GM12878 (cell line): ENCODE measurements at regions not wholly inside any gene's neighbourhood (a gene's known extent, or its start where the extent isn't known, plus 50 kb on each side); places are given as distances from the start of the nearest gene placed in this dataset.

Source experiments
- ATAC-seq: fragments of 200-7000 bp; cut with Tn5 transposase; 3 replicates; pipeline ENCODE4 v1.9.1; 2020; ENCODE audit warnings: mild to moderate bottlenecking, moderate library complexity
- BruUV-seq: library from RNA; stranded (reverse); fragments of 400-500 nt; replicated peaks from 2 replicates; lab custom pipeline; 2021; lab: Mats Ljungman, UMichigan
- CTCF ChIA-PET: fragments of 300-600 bp; sonication (Branson Sonifier 250); formaldehyde crosslinking; extraction: SDS; loops from one replicate; lab custom pipeline; 2021; ENCODE audit warnings: inconsistent platforms; lab: Yijun Ruan, JAX
- POLR2A ChIA-PET: fragments of 350-600 bp; formaldehyde crosslinking; extraction: SDS; loops from one replicate; lab custom pipeline; 2021; ENCODE audit warnings: inconsistent platforms; lab: Charles Lee
- RAD21 ChIA-PET: fragments of 300-600 bp; sonication (Branson Sonifier 250); formaldehyde crosslinking; loops from one replicate; lab custom pipeline; 2023; ENCODE audit warnings: antibody characterized with exemption; ENCODE audit not compliant: unreplicated experiment; lab: Charles Lee
- SMC1A ChIA-PET: fragments of 300-600 bp; sonication (Branson Sonifier 250); formaldehyde crosslinking; loops from one replicate; lab custom pipeline; 2023; ENCODE audit not compliant: unreplicated experiment, uncharacterized antibody; lab: Charles Lee
- DNase-seq: peaks from one replicate; pipeline ENCODE4 v3.0.0-alpha.2; 2011; ENCODE audit warnings: low read depth, low spot score
- FAIRE-seq: peaks from 3 replicates; lab custom pipeline; 2011; peaks lifted over from hg19 to GRCh38; lab: Jason Lieb, UNC
- H2AFZ ChIP-seq: 2 replicates; pipeline ENCODE4 v1.6.0; 2011; ENCODE audit warnings: low read depth, low read length, control low read depth; ENCODE audit not compliant: control insufficient read depth
- H3K27ac ChIP-seq: 2 replicates; pipeline ENCODE4 v1.5.1; 2011; ENCODE audit warnings: control low read depth; ENCODE audit not compliant: control insufficient read depth, insufficient read depth
- H3K27me3 ChIP-seq, 2 experiments: replicated peaks in 1 of 2; 2 replicates each; pipeline versions ENCODE4 v1.6.0 to v1.6.1; 2011; ENCODE audit warnings: low read length in 1 of 2; ENCODE audit not compliant: control insufficient read depth in 2 of 2, insufficient read depth in 2 of 2
- H3K36me3 ChIP-seq, 2 experiments: 2 replicates each; pipeline ENCODE4 v1.5.1; 2011; ENCODE audit warnings: low read length in 1 of 2; ENCODE audit not compliant: control insufficient read depth in 2 of 2, insufficient read depth in 2 of 2
- H3K4me1 ChIP-seq: 2 replicates; pipeline ENCODE4 v1.6.1; 2011; ENCODE audit warnings: mild to moderate bottlenecking, low read length, moderate library complexity, mixed read lengths; ENCODE audit not compliant: control insufficient read depth, insufficient read depth
- H3K4me2 ChIP-seq: 2 replicates; pipeline ENCODE4 v1.6.0; 2011; ENCODE audit warnings: control low read depth; ENCODE audit not compliant: control insufficient read depth, insufficient read depth
- H3K4me3 ChIP-seq: fragments of 200-600 bp; sonication (generic); 2 replicates; pipeline ENCODE4 v1.5.1; 2016
- H3K79me2 ChIP-seq: 2 replicates; pipeline ENCODE4 v1.6.0; 2011; ENCODE audit warnings: low read length; ENCODE audit not compliant: control insufficient read depth, insufficient read depth
- H3K9ac ChIP-seq: 2 replicates; pipeline ENCODE4 v1.8.0; 2011; ENCODE audit warnings: low read length, control low read depth, mixed read lengths; ENCODE audit not compliant: control insufficient read depth, insufficient read depth
- H3K9me3 ChIP-seq: replicated peaks from 3 replicates; pipeline ENCODE4 v1.5.1; 2011; ENCODE audit warnings: mild to moderate bottlenecking, low read length; ENCODE audit not compliant: control insufficient read depth, insufficient read depth
- H4K20me1 ChIP-seq: 2 replicates; pipeline ENCODE4 v1.6.0; 2011; ENCODE audit not compliant: control insufficient read depth, insufficient read depth
- CBX5 ChIP-seq: sonication (generic); IDR thresholded peaks from 2 replicates; pipeline ENCODE4 v1.6.1; 2016; ENCODE audit warnings: low read depth, moderate library complexity, mild to moderate bottlenecking, inconsistent platforms
- ESRRA ChIP-seq: IDR thresholded peaks from 2 replicates; pipeline ENCODE4 v1.6.1; 2012; ENCODE audit warnings: mild to moderate bottlenecking, low read length, improper control_type of control experiment
- KAT2A ChIP-seq: conservative IDR thresholded peaks from 2 replicates; pipeline ENCODE4 v1.6.1; 2011; ENCODE audit warnings: low read depth, low read length; ENCODE audit not compliant: control insufficient read depth
- NFXL1 ChIP-seq: fragments of 450-650 bp; IDR thresholded peaks from 2 replicates; pipeline ENCODE4 v1.6.1; 2017; ENCODE audit warnings: antibody characterized with exemption, mild to moderate bottlenecking, borderline replicate concordance
- SUZ12 ChIP-seq: fragments of 200-600 bp; sonication (generic); IDR thresholded peaks from one replicate; pipeline ENCODE4 v1.6.1; 2018; ENCODE audit warnings: antibody characterized with exemption, mild to moderate bottlenecking; ENCODE audit not compliant: unreplicated experiment
- ZBED1 ChIP-seq: IDR thresholded peaks from 2 replicates; pipeline ENCODE4 v1.6.1; 2016; ENCODE audit warnings: borderline replicate concordance
- ZNF24 ChIP-seq: fragments of 450-650 bp; IDR thresholded peaks from 2 replicates; pipeline ENCODE4 v1.6.1; 2017; ENCODE audit warnings: antibody characterized with exemption, mild to moderate bottlenecking
- ZNF274 ChIP-seq: IDR thresholded peaks from one replicate; pipeline ENCODE4 v1.8.0; 2011; ENCODE audit not compliant: insufficient read length, insufficient read depth
- WGBS: methylation state at CpG from one replicate; pipeline ENCODE4 v1.1.6; 2016; ENCODE audit warnings: low lambda C conversion rate; ENCODE audit not compliant: insufficient replicate concordance, insufficient coverage; ENCODE audit errors: missing lambda C conversion rate; 5-methylcytosine and 5-hydroxymethylcytosine counted together
- in situ Hi-C: fragments of 300-500 bp; cut with MboI; formaldehyde crosslinking; loops from 9 replicates; pipeline ENCODE4 v1.14.3; 2018; ENCODE audit warnings: mixed read lengths
- intact Hi-C: fragments of 100-400 bp; cut with micrococcal nuclease; formaldehyde crosslinking; loops from one replicate; pipeline ENCODE4 v1.14.2; 2022; ENCODE audit not compliant: unreplicated experiment
- TF ChIP-seq, protein P1 (sequence below): IDR thresholded peaks from 2 replicates; pipeline ENCODE4 v1.6.1; 2011; ENCODE audit warnings: low read depth, mild to moderate bottlenecking, low read length, moderate library complexity, borderline replicate concordance; ENCODE audit errors: extremely low read depth
- TF ChIP-seq, protein P2 (sequence below): fragments of 450-650 bp; IDR thresholded peaks from 2 replicates; pipeline ENCODE4 v1.6.1; 2017; ENCODE audit warnings: borderline replicate concordance
- TF ChIP-seq, protein P3 (sequence below): fragments of 450-650 bp; IDR thresholded peaks from 2 replicates; pipeline ENCODE4 v1.6.1; 2018; ENCODE audit warnings: borderline replicate concordance, mild to moderate bottlenecking; ENCODE audit not compliant: partially characterized antibody
- TF ChIP-seq, protein P4 (sequence below): IDR thresholded peaks from 2 replicates; pipeline ENCODE4 v1.6.1; 2012; ENCODE audit warnings: low read depth, low read length, improper control_type of control experiment
- TF ChIP-seq, protein P5 (sequence below), 3 experiments: IDR thresholded peaks in 2 of 3; conservative IDR thresholded peaks in 1 of 3; 2 replicates each; pipeline ENCODE4 v1.5.1; 2011; ENCODE audit warnings: low read depth in 3 of 3, low read length in 3 of 3, mild to moderate bottlenecking in 3 of 3, control low read depth in 2 of 3, moderate library complexity in 2 of 3, inconsistent platforms in 1 of 3, mixed read lengths in 1 of 3; ENCODE audit not compliant: control insufficient read depth in 2 of 3, insufficient read depth in 1 of 3; ENCODE audit errors: extremely low read depth in 1 of 3
- TF ChIP-seq, protein P6 (sequence below): IDR thresholded peaks from 2 replicates; pipeline ENCODE4 v1.6.1; 2011; ENCODE audit warnings: mild to moderate bottlenecking, low read depth, low read length, moderate library complexity; ENCODE audit not compliant: insufficient replicate concordance

DNA sequence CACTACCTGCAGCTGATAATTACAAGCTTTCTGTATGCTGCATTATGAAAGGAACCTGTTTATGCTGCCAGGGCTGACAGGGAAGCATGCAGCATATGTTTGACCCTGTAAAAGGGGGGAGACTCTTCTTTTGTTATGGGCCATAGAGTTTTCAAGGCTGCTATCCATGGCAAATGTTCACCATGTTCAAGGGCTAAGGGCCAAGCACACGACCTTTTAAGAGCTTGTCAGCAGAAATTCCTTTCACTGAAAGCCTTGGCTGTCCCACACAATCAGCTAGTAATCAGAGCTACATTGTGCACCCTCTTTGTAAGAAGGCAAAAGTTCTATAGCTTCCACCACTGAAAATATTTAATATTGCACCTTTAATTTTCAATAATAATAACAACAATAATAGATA lies 74.2 kb upstream of the MBIP start:
- 0% methylated on average over 1 of the region's 1 CpG for WGBS
- Histone ChIP-seq H3K4me1 (no peaks in the 10 kb centered on the region), H3K36me3 (no peaks in the 10 kb centered on the region), H3K27me3 (no peaks in the 10 kb centered on the region), H2AFZ (no peak overlapping the region), H3K9me3 (no peaks in the 10 kb centered on the region), H3K9ac (no peak overlapping the region), H3K4me3 (no peak overlapping the region), H3K4me2 (no peak overlapping the region), H3K27ac (no peak overlapping the region), H4K20me1 (no peaks in the 10 kb centered on the region), H3K79me2 (no peaks in the 10 kb centered on the region)
- intact Hi-C loops (no loop called here), in situ Hi-C loops (no loop called here)
- BruUV-seq, result no TSS peak
- ChIA-PET POLR2A (no interaction called here), CTCF (interaction anchor here (0.7 to 2.2 kb wide), 2 partner anchors 20 to 22 kb away, joined by 3 to 6 read pairs; no protein-coding TSS in a partner anchor), SMC1A (no interaction called here), RAD21 (no interaction called here)
- DNase-seq, result no peak
- FAIRE-seq, result no peak
- no peak for ATAC-seq
- no peak for TF ChIP-seq NFXL1
- TF ChIP-seq KAT2A, result no peak
- TF ChIP-seq ZNF274, result no peak
- TF ChIP-seq, protein P1, sequence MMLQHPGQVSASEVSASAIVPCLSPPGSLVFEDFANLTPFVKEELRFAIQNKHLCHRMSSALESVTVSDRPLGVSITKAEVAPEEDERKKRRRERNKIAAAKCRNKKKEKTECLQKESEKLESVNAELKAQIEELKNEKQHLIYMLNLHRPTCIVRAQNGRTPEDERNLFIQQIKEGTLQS, result no peak
- no peak for TF ChIP-seq SUZ12
- TF ChIP-seq, protein P2, sequence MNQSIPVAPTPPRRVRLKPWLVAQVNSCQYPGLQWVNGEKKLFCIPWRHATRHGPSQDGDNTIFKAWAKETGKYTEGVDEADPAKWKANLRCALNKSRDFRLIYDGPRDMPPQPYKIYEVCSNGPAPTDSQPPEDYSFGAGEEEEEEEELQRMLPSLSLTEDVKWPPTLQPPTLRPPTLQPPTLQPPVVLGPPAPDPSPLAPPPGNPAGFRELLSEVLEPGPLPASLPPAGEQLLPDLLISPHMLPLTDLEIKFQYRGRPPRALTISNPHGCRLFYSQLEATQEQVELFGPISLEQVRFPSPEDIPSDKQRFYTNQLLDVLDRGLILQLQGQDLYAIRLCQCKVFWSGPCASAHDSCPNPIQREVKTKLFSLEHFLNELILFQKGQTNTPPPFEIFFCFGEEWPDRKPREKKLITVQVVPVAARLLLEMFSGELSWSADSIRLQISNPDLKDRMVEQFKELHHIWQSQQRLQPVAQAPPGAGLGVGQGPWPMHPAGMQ, result no peak
- TF ChIP-seq, protein P3, sequence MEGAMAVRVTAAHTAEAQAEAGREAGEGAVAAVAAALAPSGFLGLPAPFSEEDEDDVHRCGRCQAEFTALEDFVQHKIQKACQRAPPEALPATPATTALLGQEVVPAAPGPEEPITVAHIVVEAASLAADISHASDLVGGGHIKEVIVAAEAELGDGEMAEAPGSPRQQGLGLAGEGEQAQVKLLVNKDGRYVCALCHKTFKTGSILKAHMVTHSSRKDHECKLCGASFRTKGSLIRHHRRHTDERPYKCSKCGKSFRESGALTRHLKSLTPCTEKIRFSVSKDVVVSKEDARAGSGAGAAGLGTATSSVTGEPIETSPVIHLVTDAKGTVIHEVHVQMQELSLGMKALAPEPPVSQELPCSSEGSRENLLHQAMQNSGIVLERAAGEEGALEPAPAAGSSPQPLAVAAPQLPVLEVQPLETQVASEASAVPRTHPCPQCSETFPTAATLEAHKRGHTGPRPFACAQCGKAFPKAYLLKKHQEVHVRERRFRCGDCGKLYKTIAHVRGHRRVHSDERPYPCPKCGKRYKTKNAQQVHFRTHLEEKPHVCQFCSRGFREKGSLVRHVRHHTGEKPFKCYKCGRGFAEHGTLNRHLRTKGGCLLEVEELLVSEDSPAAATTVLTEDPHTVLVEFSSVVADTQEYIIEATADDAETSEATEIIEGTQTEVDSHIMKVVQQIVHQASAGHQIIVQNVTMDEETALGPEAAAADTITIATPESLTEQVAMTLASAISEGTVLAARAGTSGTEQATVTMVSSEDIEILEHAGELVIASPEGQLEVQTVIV, result no peak
- TF ChIP-seq, protein P4, sequence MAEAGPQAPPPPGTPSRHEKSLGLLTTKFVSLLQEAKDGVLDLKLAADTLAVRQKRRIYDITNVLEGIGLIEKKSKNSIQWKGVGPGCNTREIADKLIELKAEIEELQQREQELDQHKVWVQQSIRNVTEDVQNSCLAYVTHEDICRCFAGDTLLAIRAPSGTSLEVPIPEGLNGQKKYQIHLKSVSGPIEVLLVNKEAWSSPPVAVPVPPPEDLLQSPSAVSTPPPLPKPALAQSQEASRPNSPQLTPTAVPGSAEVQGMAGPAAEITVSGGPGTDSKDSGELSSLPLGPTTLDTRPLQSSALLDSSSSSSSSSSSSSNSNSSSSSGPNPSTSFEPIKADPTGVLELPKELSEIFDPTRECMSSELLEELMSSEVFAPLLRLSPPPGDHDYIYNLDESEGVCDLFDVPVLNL, result no peak
- TF ChIP-seq, protein P5, sequence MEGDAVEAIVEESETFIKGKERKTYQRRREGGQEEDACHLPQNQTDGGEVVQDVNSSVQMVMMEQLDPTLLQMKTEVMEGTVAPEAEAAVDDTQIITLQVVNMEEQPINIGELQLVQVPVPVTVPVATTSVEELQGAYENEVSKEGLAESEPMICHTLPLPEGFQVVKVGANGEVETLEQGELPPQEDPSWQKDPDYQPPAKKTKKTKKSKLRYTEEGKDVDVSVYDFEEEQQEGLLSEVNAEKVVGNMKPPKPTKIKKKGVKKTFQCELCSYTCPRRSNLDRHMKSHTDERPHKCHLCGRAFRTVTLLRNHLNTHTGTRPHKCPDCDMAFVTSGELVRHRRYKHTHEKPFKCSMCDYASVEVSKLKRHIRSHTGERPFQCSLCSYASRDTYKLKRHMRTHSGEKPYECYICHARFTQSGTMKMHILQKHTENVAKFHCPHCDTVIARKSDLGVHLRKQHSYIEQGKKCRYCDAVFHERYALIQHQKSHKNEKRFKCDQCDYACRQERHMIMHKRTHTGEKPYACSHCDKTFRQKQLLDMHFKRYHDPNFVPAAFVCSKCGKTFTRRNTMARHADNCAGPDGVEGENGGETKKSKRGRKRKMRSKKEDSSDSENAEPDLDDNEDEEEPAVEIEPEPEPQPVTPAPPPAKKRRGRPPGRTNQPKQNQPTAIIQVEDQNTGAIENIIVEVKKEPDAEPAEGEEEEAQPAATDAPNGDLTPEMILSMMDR (IDR thresholded peaks at IDR 0.05 in 2 of 3, conservative IDR thresholded peaks at IDR 0.05 in 1 of 3; ENCODE audit: control insufficient read depth in 2 of 3, extremely low read depth in 1 of 3, insufficient read depth in 1 of 3, low read depth in 3 of 3, low read length in 3 of 3), result no peak
- TF ChIP-seq ESRRA, result no peak
- TF ChIP-seq ZNF24, result no peak
- TF ChIP-seq, protein P6, sequence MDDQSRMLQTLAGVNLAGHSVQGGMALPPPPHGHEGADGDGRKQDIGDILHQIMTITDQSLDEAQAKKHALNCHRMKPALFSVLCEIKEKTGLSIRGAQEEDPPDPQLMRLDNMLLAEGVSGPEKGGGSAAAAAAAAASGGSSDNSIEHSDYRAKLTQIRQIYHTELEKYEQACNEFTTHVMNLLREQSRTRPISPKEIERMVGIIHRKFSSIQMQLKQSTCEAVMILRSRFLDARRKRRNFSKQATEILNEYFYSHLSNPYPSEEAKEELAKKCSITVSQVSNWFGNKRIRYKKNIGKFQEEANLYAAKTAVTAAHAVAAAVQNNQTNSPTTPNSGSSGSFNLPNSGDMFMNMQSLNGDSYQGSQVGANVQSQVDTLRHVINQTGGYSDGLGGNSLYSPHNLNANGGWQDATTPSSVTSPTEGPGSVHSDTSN, result no peak
- no peak for TF ChIP-seq CBX5
- no peak for TF ChIP-seq ZBED1
